GM12878 (cell line): ENCODE measurements at regions not wholly inside any gene's neighbourhood (a gene's known extent, or its start where the extent isn't known, plus 50 kb on each side); places are given as distances from the start of the nearest gene placed in this dataset.

Experiments used
- ATAC-seq: fragments of 200-7000 bp; cut with Tn5 transposase; 3 replicates; pipeline ENCODE4 v1.9.1; 2020; ENCODE audit warnings: mild to moderate bottlenecking, moderate library complexity
- BruUV-seq: library from RNA; stranded (reverse); fragments of 400-500 nt; replicated peaks from 2 replicates; lab custom pipeline; 2021; lab: Mats Ljungman, UMichigan
- CTCF ChIA-PET: fragments of 300-600 bp; sonication (Branson Sonifier 250); formaldehyde crosslinking; extraction: SDS; loops from one replicate; lab custom pipeline; 2021; ENCODE audit warnings: inconsistent platforms; lab: Yijun Ruan, JAX
- POLR2A ChIA-PET: fragments of 350-600 bp; formaldehyde crosslinking; extraction: SDS; loops from one replicate; lab custom pipeline; 2021; ENCODE audit warnings: inconsistent platforms; lab: Charles Lee
- RAD21 ChIA-PET: fragments of 300-600 bp; sonication (Branson Sonifier 250); formaldehyde crosslinking; loops from one replicate; lab custom pipeline; 2023; ENCODE audit warnings: antibody characterized with exemption; ENCODE audit not compliant: unreplicated experiment; lab: Charles Lee
- SMC1A ChIA-PET: fragments of 300-600 bp; sonication (Branson Sonifier 250); formaldehyde crosslinking; loops from one replicate; lab custom pipeline; 2023; ENCODE audit not compliant: unreplicated experiment, uncharacterized antibody; lab: Charles Lee
- DNase-seq: peaks from one replicate; pipeline ENCODE4 v3.0.0-alpha.2; 2011; ENCODE audit warnings: low read depth, low spot score
- FAIRE-seq: peaks from 3 replicates; lab custom pipeline; 2011; peaks lifted over from hg19 to GRCh38; lab: Jason Lieb, UNC
- H2AFZ ChIP-seq: 2 replicates; pipeline ENCODE4 v1.6.0; 2011; ENCODE audit warnings: low read depth, low read length, control low read depth; ENCODE audit not compliant: control insufficient read depth
- H3K27ac ChIP-seq: 2 replicates; pipeline ENCODE4 v1.5.1; 2011; ENCODE audit warnings: control low read depth; ENCODE audit not compliant: control insufficient read depth, insufficient read depth
- H3K27me3 ChIP-seq, 2 experiments: replicated peaks in 1 of 2; 2 replicates each; pipeline versions ENCODE4 v1.6.0 to v1.6.1; 2011; ENCODE audit warnings: low read length in 1 of 2; ENCODE audit not compliant: control insufficient read depth in 2 of 2, insufficient read depth in 2 of 2
- H3K36me3 ChIP-seq, 2 experiments: 2 replicates each; pipeline ENCODE4 v1.5.1; 2011; ENCODE audit warnings: low read length in 1 of 2; ENCODE audit not compliant: control insufficient read depth in 2 of 2, insufficient read depth in 2 of 2
- H3K4me1 ChIP-seq: 2 replicates; pipeline ENCODE4 v1.6.1; 2011; ENCODE audit warnings: mild to moderate bottlenecking, low read length, moderate library complexity, mixed read lengths; ENCODE audit not compliant: control insufficient read depth, insufficient read depth
- H3K4me2 ChIP-seq: 2 replicates; pipeline ENCODE4 v1.6.0; 2011; ENCODE audit warnings: control low read depth; ENCODE audit not compliant: control insufficient read depth, insufficient read depth
- H3K4me3 ChIP-seq: fragments of 200-600 bp; sonication (generic); 2 replicates; pipeline ENCODE4 v1.5.1; 2016
- H3K79me2 ChIP-seq: 2 replicates; pipeline ENCODE4 v1.6.0; 2011; ENCODE audit warnings: low read length; ENCODE audit not compliant: control insufficient read depth, insufficient read depth
- H3K9ac ChIP-seq: 2 replicates; pipeline ENCODE4 v1.8.0; 2011; ENCODE audit warnings: low read length, control low read depth, mixed read lengths; ENCODE audit not compliant: control insufficient read depth, insufficient read depth
- H3K9me3 ChIP-seq: replicated peaks from 3 replicates; pipeline ENCODE4 v1.5.1; 2011; ENCODE audit warnings: mild to moderate bottlenecking, low read length; ENCODE audit not compliant: control insufficient read depth, insufficient read depth
- H4K20me1 ChIP-seq: 2 replicates; pipeline ENCODE4 v1.6.0; 2011; ENCODE audit not compliant: control insufficient read depth, insufficient read depth
- EGR1 ChIP-seq, 2 experiments: IDR thresholded peaks; 1 replicate in 1 of 2; 2 replicates in 1 of 2; pipeline ENCODE4 v1.6.1; 2011 to 2012; ENCODE audit warnings: low read depth in 2 of 2, low read length in 2 of 2, borderline replicate concordance in 1 of 2, mild to moderate bottlenecking in 1 of 2, moderate library complexity in 1 of 2
- FOXK2 ChIP-seq: fragments of 450-650 bp; IDR thresholded peaks from 2 replicates; pipeline ENCODE4 v1.6.1; 2017; ENCODE audit warnings: mild to moderate bottlenecking, moderate library complexity
- LARP7 ChIP-seq: fragments of 450-650 bp; IDR thresholded peaks from 2 replicates; pipeline ENCODE4 v1.6.1; 2017; ENCODE audit warnings: mild to moderate bottlenecking
- SP1 ChIP-seq: IDR thresholded peaks from one replicate; pipeline ENCODE4 v1.6.1; 2011; ENCODE audit warnings: low read depth, low read length
- SRF ChIP-seq, 2 experiments: IDR thresholded peaks; 2 replicates each; pipeline ENCODE4 v1.6.1; 2011; ENCODE audit warnings: low read depth in 2 of 2, low read length in 2 of 2, mild to moderate bottlenecking in 1 of 2, moderate library complexity in 1 of 2
- YY1 ChIP-seq: IDR thresholded peaks from 2 replicates; pipeline ENCODE4 v1.6.1; 2011; ENCODE audit warnings: low read depth, mild to moderate bottlenecking, low read length
- WGBS: methylation state at CpG from one replicate; pipeline ENCODE4 v1.1.6; 2016; ENCODE audit warnings: low lambda C conversion rate; ENCODE audit not compliant: insufficient replicate concordance, insufficient coverage; ENCODE audit errors: missing lambda C conversion rate; 5-methylcytosine and 5-hydroxymethylcytosine counted together
- in situ Hi-C: fragments of 300-500 bp; cut with MboI; formaldehyde crosslinking; loops from 9 replicates; pipeline ENCODE4 v1.14.3; 2018; ENCODE audit warnings: mixed read lengths
- intact Hi-C: fragments of 100-400 bp; cut with micrococcal nuclease; formaldehyde crosslinking; loops from one replicate; pipeline ENCODE4 v1.14.2; 2022; ENCODE audit not compliant: unreplicated experiment
- TF ChIP-seq, protein P1 (sequence below): IDR thresholded peaks from 2 replicates; pipeline ENCODE4 v1.6.1; 2012; ENCODE audit warnings: low read depth, low read length, improper control_type of control experiment
- TF ChIP-seq, protein P2 (sequence below): fragments of 450-650 bp; IDR thresholded peaks from 2 replicates; pipeline ENCODE4 v1.6.1; 2017; ENCODE audit warnings: mild to moderate bottlenecking
- TF ChIP-seq, protein P3 (sequence below): fragments of 150-350 bp; IDR thresholded peaks from 2 replicates; pipeline ENCODE4 v1.6.1; 2016; ENCODE audit warnings: low read depth, low read length
- TF ChIP-seq, protein P4 (sequence below): IDR thresholded peaks from 2 replicates; pipeline ENCODE4 v1.6.1; 2012; ENCODE audit warnings: low read depth, low read length, improper control_type of control experiment

DNA sequence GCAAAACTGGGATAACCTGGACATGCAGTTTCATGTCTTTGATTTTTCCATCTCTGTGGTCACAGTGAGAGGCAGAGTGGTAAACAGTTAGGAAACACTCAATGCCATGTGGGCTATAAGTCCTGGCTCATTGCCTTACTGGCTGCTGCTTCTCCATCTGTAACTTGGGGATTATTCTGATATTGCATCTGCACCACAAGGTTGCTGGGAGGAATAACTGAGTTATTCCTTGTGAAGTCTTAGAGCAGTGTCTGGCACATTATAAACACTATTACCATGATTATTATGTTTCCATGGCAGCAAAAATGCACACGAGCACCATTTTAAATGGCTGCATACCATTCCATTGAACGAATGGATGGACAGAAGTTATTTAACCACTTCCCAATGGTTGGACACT, 111.7 kb upstream of the CDH5 start:
- TF ChIP-seq, protein P1, sequence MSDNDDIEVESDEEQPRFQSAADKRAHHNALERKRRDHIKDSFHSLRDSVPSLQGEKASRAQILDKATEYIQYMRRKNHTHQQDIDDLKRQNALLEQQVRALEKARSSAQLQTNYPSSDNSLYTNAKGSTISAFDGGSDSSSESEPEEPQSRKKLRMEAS, result no peak
- TF ChIP-seq, protein P2, sequence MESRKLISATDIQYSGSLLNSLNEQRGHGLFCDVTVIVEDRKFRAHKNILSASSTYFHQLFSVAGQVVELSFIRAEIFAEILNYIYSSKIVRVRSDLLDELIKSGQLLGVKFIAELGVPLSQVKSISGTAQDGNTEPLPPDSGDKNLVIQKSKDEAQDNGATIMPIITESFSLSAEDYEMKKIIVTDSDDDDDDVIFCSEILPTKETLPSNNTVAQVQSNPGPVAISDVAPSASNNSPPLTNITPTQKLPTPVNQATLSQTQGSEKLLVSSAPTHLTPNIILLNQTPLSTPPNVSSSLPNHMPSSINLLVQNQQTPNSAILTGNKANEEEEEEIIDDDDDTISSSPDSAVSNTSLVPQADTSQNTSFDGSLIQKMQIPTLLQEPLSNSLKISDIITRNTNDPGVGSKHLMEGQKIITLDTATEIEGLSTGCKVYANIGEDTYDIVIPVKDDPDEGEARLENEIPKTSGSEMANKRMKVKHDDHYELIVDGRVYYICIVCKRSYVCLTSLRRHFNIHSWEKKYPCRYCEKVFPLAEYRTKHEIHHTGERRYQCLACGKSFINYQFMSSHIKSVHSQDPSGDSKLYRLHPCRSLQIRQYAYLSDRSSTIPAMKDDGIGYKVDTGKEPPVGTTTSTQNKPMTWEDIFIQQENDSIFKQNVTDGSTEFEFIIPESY, result no peak
- no peak for TF ChIP-seq SRF (IDR thresholded peaks at IDR 0.05; ENCODE audit: low read depth in 2 of 2, low read length in 2 of 2)
- TF ChIP-seq, protein P3, sequence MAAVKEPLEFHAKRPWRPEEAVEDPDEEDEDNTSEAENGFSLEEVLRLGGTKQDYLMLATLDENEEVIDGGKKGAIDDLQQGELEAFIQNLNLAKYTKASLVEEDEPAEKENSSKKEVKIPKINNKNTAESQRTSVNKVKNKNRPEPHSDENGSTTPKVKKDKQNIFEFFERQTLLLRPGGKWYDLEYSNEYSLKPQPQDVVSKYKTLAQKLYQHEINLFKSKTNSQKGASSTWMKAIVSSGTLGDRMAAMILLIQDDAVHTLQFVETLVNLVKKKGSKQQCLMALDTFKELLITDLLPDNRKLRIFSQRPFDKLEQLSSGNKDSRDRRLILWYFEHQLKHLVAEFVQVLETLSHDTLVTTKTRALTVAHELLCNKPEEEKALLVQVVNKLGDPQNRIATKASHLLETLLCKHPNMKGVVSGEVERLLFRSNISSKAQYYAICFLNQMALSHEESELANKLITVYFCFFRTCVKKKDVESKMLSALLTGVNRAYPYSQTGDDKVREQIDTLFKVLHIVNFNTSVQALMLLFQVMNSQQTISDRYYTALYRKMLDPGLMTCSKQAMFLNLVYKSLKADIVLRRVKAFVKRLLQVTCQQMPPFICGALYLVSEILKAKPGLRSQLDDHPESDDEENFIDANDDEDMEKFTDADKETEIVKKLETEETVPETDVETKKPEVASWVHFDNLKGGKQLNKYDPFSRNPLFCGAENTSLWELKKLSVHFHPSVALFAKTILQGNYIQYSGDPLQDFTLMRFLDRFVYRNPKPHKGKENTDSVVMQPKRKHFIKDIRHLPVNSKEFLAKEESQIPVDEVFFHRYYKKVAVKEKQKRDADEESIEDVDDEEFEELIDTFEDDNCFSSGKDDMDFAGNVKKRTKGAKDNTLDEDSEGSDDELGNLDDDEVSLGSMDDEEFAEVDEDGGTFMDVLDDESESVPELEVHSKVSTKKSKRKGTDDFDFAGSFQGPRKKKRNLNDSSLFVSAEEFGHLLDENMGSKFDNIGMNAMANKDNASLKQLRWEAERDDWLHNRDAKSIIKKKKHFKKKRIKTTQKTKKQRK, result no peak
- no peak for TF ChIP-seq EGR1 (IDR thresholded peaks at IDR 0.05; ENCODE audit: borderline replicate concordance in 1 of 2, low read depth in 2 of 2, low read length in 2 of 2)
- TF ChIP-seq SP1, result no peak
- no peak for TF ChIP-seq LARP7
- no peak for TF ChIP-seq YY1
- no peak for TF ChIP-seq FOXK2
- TF ChIP-seq, protein P4, sequence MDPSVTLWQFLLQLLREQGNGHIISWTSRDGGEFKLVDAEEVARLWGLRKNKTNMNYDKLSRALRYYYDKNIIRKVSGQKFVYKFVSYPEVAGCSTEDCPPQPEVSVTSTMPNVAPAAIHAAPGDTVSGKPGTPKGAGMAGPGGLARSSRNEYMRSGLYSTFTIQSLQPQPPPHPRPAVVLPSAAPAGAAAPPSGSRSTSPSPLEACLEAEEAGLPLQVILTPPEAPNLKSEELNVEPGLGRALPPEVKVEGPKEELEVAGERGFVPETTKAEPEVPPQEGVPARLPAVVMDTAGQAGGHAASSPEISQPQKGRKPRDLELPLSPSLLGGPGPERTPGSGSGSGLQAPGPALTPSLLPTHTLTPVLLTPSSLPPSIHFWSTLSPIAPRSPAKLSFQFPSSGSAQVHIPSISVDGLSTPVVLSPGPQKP, result no peak
- H3K4me2 ChIP-seq, result no peak overlapping the region
- H3K9me3 ChIP-seq, result no peaks in the 10 kb centered on the region
- peaks cover 0 to 2% of the 10 kb centered on the region in 2 experiments; a peak in 2 of 4 replicates for H3K27me3 ChIP-seq
- RAD21 ChIA-PET, result no interaction called here
- BruUV-seq, result no TSS peak
- ATAC-seq (no peak), DNase-seq (no peak), FAIRE-seq (no peak)
- H3K4me3 ChIP-seq, result no peak overlapping the region
- POLR2A ChIA-PET, result no interaction called here
- SMC1A ChIA-PET, result no interaction called here
- 5% methylated on average over 2 of the region's 2 CpGs for WGBS
- no peaks in the 10 kb centered on the region for H3K79me2 ChIP-seq
- in situ Hi-C loops (no loop called here), intact Hi-C loops (no loop called here)
- H3K36me3 ChIP-seq, result no peaks in the 10 kb centered on the region
- no peak overlapping the region for H2AFZ ChIP-seq
- H4K20me1 ChIP-seq, result no peaks in the 10 kb centered on the region
- H3K9ac ChIP-seq, result no peak overlapping the region
- CTCF ChIA-PET, result no interaction called here
- no peaks in the 10 kb centered on the region for H3K4me1 ChIP-seq
- no peak overlapping the region for H3K27ac ChIP-seq
